Keratinocyte (primary cell): ENCODE measurements at regions not wholly inside any gene's neighbourhood (a gene's known extent, or its start where the extent isn't known, plus 50 kb on each side); places are given as distances from the start of the nearest gene placed in this dataset.

Source experiments
- DNase-seq: peaks from one replicate; pipeline ENCODE4 v3.0.0-alpha.2; 2011; ENCODE audit warnings: low read depth, missing footprints, low spot score
- FAIRE-seq: peaks from 2 replicates; lab custom pipeline; 2011; peaks lifted over from hg19 to GRCh38; lab: Jason Lieb, UNC
- H2AFZ ChIP-seq: 2 replicates; pipeline ENCODE4 v1.6.0; 2012; ENCODE audit warnings: low read length, control low read depth, inconsistent platforms; ENCODE audit not compliant: control insufficient read depth
- H3K27ac ChIP-seq: 2 replicates; pipeline ENCODE4 v1.5.1; 2011; ENCODE audit warnings: low read length; ENCODE audit not compliant: control insufficient read depth, insufficient read depth
- H3K27me3 ChIP-seq: 3 replicates; pipeline ENCODE4 v1.6.0; 2011; ENCODE audit warnings: low read length; ENCODE audit not compliant: control insufficient read depth, insufficient read depth; ENCODE audit errors: extremely low read depth
- H3K36me3 ChIP-seq, 2 experiments: 2 replicates in 1 of 2; 3 replicates in 1 of 2; pipeline ENCODE4 v1.5.1; 2011; ENCODE audit warnings: low read length in 2 of 2, mild to moderate bottlenecking in 1 of 2; ENCODE audit not compliant: control insufficient read depth in 2 of 2, insufficient read depth in 2 of 2; ENCODE audit errors: extremely low read depth in 1 of 2
- H3K4me1 ChIP-seq: 3 replicates; pipeline ENCODE4 v1.5.1; 2011; ENCODE audit warnings: low read length; ENCODE audit not compliant: control insufficient read depth, insufficient read depth; ENCODE audit errors: extremely low read depth
- H3K4me2 ChIP-seq: 3 replicates; pipeline ENCODE4 v1.6.0; 2011; ENCODE audit warnings: low read depth, low read length; ENCODE audit not compliant: control insufficient read depth, insufficient read depth; ENCODE audit errors: extremely low read depth
- H3K4me3 ChIP-seq, 3 experiments: fragments of 200-600 bp in 1 of 3; sonication (generic) in 1 of 3; 2 replicates in 2 of 3; 3 replicates in 1 of 3; pipeline ENCODE4 v1.5.1; 2011 to 2016; ENCODE audit warnings: low read length in 3 of 3, mild to moderate bottlenecking in 3 of 3, control low read depth in 2 of 3, inconsistent platforms in 1 of 3, low read depth in 1 of 3, mixed read lengths in 1 of 3, mixed run types in 1 of 3, moderate library complexity in 1 of 3; ENCODE audit not compliant: control insufficient read depth in 2 of 3, insufficient read depth in 2 of 3; ENCODE audit errors: extremely low read depth in 1 of 3
- H3K79me2 ChIP-seq: 2 replicates; pipeline ENCODE4 v1.6.0; 2012; ENCODE audit warnings: low read length; ENCODE audit not compliant: control insufficient read depth, insufficient read depth
- H3K9ac ChIP-seq: 3 replicates; pipeline ENCODE4 v1.6.0; 2011; ENCODE audit warnings: low read length; ENCODE audit not compliant: control insufficient read depth, insufficient read depth; ENCODE audit errors: extremely low read depth
- H3K9me1 ChIP-seq: 3 replicates; pipeline ENCODE4 v1.6.0; 2011; ENCODE audit warnings: low read length; ENCODE audit not compliant: control insufficient read depth, insufficient read depth; ENCODE audit errors: extremely low read depth
- H3K9me3 ChIP-seq: 2 replicates; pipeline ENCODE4 v1.5.1; 2012; ENCODE audit warnings: low read depth, low read length; ENCODE audit not compliant: control insufficient read depth
- H4K20me1 ChIP-seq: 3 replicates; pipeline ENCODE4 v1.6.0; 2011; ENCODE audit warnings: low read length; ENCODE audit not compliant: control insufficient read depth, insufficient read depth; ENCODE audit errors: extremely low read depth
- CTCF ChIP-seq, 3 experiments: IDR thresholded peaks in 1 of 3; conservative IDR thresholded peaks in 1 of 3; optimal IDR thresholded peaks in 1 of 3; 2 replicates in 2 of 3; 3 replicates in 1 of 3; pipeline versions ENCODE3 to v1.5.1; 2011; ENCODE audit warnings: low read length in 3 of 3, mild to moderate bottlenecking in 3 of 3, moderate library complexity in 2 of 3, control low read depth in 1 of 3, inconsistent platforms in 1 of 3; ENCODE audit not compliant: insufficient read depth in 2 of 3; ENCODE audit errors: extremely low read depth in 1 of 3
- EZH2 ChIP-seq: IDR thresholded peaks from one replicate; pipeline ENCODE4 v1.6.1; 2012; ENCODE audit warnings: inconsistent platforms, mild to moderate bottlenecking, low read length, moderate library complexity
- dilution Hi-C: fragments of 300-500 bp; cut with MboI; formaldehyde crosslinking; loops from one replicate; pipeline ENCODE4 v1.7.0; 2020; ENCODE audit warnings: low sequenced_read_pairs; ENCODE audit not compliant: extremely low pct_ligation_motif_present

- Histone ChIP-seq H3K27ac (no peak overlapping the region), H3K9me1 (no peaks in the 10 kb centered on the region), H3K9ac (no peak overlapping the region), H3K4me1 (peaks cover 21% of the 10 kb centered on the region), H3K36me3 (no peaks in the 10 kb centered on the region), H2AFZ (no peak overlapping the region), H3K4me3 (no peak overlapping the region), H3K79me2 (no peaks in the 10 kb centered on the region), H3K9me3 (peaks cover 2% of the 10 kb centered on the region), H4K20me1 (no peaks in the 10 kb centered on the region), H3K4me2 (no peak overlapping the region), H3K27me3 (no peaks in the 10 kb centered on the region)
- dilution Hi-C loops, result no loop called here
- no peak for DNase-seq
- TF ChIP-seq EZH2, result no peak
- TF ChIP-seq CTCF (optimal IDR thresholded peaks at IDR 0.05 in 1 of 3, IDR thresholded peaks at IDR 0.05 in 1 of 3, conservative IDR thresholded peaks at IDR 0.05 in 1 of 3; ENCODE audit: extremely low read depth in 1 of 3, insufficient read depth in 2 of 3, low read length in 3 of 3), result no peak
- FAIRE-seq, result no peak
These were observed 54.3 kb upstream of the ZNF469 start for GRCh38 chr16:88328313-88328980.

- Histone ChIP-seq H3K4me2 (no peak overlapping the region), H4K20me1 (no peaks in the 10 kb centered on the region), H3K79me2 (no peaks in the 10 kb centered on the region), H3K27me3 (no peaks in the 10 kb centered on the region), H3K27ac (no peak overlapping the region), H3K4me3 (no peak overlapping the region), H3K4me1 (peaks cover 22% of the 10 kb centered on the region), H3K36me3 (no peaks in the 10 kb centered on the region), H3K9me1 (no peaks in the 10 kb centered on the region), H3K9ac (no peak overlapping the region), H3K9me3 (peaks cover 2% of the 10 kb centered on the region), H2AFZ (no peak overlapping the region)
- dilution Hi-C loops, result no loop called here
- TF ChIP-seq EZH2 (no peak), CTCF (optimal IDR thresholded peaks at IDR 0.05 in 1 of 3, IDR thresholded peaks at IDR 0.05 in 1 of 3, conservative IDR thresholded peaks at IDR 0.05 in 1 of 3; ENCODE audit: extremely low read depth in 1 of 3, insufficient read depth in 2 of 3, low read length in 3 of 3) (no peak)
- DNase-seq (no peak), FAIRE-seq (no peak)
These were observed 52.7 kb upstream of the ZNF469 start for GRCh38 chr16:88329726-88330700.
